HG03045 (cell line): ENCODE measurements at regions not wholly inside any gene's neighbourhood (a gene's known extent, or its start where the extent isn't known, plus 50 kb on each side); places are given as distances from the start of the nearest gene placed in this dataset.
"Not testable (repeated sequence)": the region's sequence is repeated elsewhere in the genome, so short reads cannot be mapped to it uniquely, and the experiment has no call there.

Experiments used
- ATAC-seq: cut with Tn5 transposase; IDR thresholded peaks from one replicate; pipeline ENCODE4 v1.9.1; 2021; ENCODE audit warnings: mild to moderate bottlenecking, moderate library complexity; ENCODE audit not compliant: unreplicated experiment

- ATAC-seq, result no peak
Measured at GRCh38 chr2:195572895-195573683, 83.9 kb upstream of the SLC39A10 start.

DNA sequence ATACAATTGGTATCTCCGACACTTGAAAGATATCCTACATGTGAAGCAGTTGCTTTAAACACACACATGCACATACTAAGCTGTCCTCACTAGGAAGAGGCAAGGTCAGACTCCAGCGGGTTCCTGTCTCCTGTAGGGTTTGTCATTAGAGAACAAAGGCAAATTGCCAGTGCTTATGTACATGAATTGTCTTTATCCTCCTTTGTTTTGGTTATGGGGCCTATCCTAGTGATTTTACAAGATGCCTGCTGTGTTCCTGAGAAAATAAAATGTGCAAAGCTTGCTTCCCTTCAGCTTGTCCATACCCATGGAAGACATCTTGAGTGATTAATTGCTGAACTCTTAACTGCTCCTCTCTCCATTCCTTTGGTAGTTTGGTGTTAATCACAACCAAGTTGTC lies 86.7 kb upstream of the SLC39A10 start:
- ATAC-seq, result no peak

DNA sequence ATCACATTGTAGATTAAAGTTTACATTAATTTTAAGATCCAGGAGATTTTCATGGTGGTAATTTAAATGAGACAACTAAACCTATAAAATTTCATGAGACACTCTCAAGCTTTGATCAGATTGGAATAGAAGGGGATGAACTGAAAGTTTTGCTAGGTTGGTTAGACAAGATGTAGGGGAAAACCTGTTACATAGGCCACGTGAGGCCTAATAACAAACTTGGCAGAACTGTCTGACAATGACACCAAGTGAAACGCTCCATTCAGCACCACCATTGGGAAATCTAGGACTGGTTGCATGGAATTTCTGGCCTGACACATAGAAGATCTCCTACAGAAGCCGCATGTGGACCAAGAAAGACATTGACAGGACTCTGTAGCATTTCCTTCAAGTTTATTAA lies 87.8 kb upstream of the SLC39A10 start:
- no peak for ATAC-seq

DNA sequence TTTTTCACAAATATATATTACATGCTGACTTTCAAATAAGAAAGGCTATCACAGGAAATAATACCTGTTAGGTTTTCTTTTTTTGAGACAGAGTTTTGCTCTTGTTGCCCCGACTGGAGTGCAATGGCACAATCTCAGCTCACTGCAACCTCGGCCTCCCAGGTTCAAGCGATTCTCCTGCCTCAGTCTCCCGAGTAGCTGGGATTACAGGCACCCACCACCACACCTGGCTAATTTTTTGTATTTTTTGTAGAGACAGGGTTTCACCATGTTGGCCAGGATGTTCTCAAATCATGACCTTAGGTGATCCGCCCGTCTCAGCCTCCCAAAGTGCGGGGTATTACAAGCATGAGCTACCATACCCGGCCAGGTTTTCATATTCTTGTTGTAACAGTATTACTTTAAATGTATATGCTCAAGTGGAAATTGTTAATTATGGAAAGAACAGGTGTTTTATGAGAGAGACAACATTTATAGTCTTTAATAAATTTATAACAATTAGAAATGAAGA lies 92.3 kb upstream of the SLC39A10 start:
- ATAC-seq, result not testable (repeated sequence)

GRCh38 chr2:195563857-195564512 lies 93.0 kb upstream of the SLC39A10 start:
- ATAC-seq, result no peak

- no peak for ATAC-seq
Measured at GRCh38 chr2:195562570-195563566, 94.2 kb upstream of the SLC39A10 start.

GRCh38 chr2:195561116-195561921 lies 95.7 kb upstream of the SLC39A10 start:
- peak; percentile 45 for ATAC-seq

DNA sequence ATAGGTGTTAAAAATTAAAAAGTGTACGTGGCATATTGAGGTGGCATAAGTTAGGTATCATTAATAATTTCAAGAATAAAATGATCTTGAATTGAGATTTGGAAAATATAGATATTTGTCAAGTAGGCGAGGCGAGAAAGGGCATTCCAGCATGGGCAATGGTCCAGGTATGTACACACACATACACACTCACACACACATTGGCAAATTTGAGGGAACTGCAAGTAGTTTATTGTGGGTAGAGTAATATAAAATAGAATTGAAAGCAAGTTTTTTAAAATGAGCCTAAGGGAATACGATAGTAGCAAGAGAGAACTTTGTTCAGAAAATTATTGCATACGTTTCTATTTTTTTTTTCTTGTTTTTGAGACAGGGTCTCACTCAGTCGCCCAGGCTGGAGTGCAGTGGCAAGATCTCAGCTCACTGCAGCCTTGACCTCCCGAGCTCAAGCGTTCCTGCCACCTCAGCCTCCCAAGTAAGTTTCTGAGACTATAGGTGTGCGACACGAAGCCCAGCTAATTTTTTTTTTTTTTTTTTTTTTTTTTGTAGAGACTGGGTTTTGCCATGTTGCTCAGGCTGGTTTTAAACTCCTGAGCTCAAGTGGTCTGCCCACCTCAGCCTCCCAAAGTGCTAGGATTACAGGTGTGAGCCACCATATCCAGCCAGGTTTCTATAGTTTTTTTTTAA lies 96.7 kb upstream of the SLC39A10 start:
- no peak for ATAC-seq

- peak; percentile 84 for ATAC-seq
Measured at GRCh38 chr2:195559431-195559914, 97.6 kb upstream of the SLC39A10 start.

DNA sequence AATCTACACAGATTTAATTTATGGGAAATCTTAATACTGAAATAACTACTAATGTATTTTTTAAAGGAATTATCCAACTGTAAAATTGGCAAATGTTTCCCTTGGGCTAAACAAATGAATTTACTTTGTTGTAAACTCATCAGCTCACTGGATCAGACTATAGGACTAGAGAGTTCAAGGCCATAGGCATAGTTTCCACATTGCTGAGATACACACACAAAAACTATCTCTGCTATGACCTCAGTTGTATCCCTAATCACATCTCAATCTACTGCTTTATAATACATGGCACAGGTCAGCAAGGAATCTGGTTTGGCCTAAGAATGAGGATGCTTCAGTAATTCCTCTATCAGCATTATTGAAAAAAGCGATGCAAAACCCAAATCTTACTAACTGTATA lies 101.1 kb upstream of the SLC39A10 start:
- no peak for ATAC-seq

DNA sequence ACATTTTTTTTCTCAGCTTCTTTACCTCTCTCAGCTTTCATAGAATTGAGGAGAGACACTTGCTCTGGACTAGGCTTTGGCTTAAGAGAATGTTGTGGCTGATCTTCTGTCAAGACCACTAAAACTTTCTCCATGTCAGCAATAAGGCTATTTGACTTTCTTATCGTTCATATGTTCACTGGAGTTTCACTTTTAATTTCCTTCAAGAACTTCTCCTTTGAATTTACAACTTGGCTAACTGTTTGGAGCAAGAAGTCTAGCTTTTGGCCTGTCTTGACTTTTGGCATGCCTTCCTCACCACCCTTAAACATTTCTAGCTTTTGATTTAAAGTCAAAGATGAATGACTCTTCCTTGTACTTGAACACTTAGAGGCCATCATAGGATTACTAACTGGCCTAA lies 104.4 kb upstream of the SLC39A10 start:
- no peak for ATAC-seq

GRCh38 chr2:195548198-195548940 lies 108.7 kb upstream of the SLC39A10 start:
- no peak for ATAC-seq

- not testable (repeated sequence) for ATAC-seq
Measured at GRCh38 chr2:195547268-195547840, 109.7 kb upstream of the SLC39A10 start.

GRCh38 chr2:195545811-195546210 lies 111.2 kb upstream of the SLC39A10 start:
- ATAC-seq, result no peak

DNA sequence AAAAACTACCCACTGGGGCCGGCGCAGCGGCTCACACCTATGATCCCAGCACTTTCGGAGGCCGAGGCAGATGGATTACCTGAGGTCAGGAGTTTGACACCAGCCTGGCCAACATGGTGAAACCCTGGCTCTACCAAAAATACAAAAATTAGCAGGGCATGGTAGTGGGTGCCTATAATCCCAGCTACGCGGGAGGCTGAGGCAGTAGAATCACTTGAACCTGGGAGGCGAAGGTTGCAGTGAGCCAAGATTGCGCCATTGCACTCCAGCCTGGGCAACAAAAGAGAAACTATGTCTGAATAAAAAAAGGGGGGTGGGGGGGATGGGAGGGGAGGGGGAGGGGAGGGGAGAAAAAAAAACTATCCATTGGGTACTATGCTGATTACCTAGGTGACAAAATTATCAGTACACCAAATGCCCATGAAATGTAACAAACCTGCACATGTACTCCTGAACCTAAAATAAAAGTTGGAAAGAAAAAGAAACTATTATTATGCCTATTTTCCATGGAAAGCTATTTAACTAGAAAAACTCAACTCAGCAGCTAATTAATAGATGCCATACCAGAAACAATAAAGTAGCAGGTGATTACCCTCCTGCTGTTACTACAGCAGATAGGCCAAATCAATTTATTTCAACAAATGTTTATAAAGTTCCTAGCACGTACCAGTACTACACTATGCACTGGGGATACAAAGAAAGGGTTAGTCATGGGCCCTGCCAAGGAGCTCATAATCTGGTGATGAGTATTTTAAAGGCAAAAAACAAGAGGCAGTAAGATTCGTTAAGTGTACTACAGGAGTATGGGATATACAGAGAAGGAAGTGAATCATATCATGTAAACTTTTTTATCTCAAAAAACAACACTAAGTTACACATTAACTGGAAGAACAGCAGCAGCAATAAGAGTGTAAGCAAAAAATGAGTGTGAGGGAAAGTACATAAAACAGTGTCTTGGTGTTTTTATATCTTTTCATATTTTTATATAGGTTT lies 112.8 kb upstream of the SLC39A10 start:
- ATAC-seq, result peak; percentile 70

DNA sequence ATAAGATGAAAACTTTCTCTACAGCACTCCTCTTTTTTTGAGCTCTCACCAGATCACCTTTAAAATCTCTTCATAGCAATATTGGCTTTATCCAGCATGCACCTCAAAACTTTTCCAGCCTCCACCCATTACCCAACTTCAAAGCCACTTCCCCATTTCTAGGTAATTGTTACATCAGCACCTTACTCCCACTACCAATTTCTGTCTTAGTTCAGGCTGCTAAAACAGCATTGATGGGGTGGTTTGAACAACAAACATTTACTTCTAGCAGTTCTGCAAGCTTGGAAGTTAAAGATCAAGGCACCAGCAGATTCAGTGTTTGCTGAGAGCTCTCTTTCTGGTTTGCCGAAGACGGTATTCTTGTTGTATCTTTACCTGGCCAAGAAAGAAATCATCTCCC lies 114.0 kb upstream of the SLC39A10 start:
- no peak for ATAC-seq

DNA sequence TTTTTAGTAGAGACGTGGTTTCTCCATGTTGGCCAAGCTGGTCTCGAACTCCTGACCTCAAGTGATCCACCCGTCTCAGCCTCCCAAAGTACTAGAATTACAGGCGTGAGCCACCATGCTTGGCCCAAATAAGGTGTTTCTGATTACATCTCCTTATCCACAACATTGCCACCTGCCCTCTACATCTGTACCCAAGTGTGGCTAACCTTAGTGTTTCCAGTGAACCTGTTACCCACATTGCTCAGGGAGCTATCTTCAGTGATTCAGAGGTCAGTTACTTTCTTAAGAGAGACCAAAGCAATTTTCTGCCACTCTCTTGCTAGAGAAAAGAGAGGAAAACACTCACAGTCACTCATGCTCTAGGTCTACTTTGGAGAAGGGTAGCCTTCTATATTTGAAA lies 115.0 kb upstream of the SLC39A10 start:
- no peak for ATAC-seq
